ENCODE measurements at regions not wholly inside any gene's neighbourhood (a gene's known extent, or its start where the extent isn't known, plus 50 kb on each side); places are given as distances from the start of the nearest gene placed in this dataset.

- no peak for DNase-seq (ENCODE audit: low read depth in 4 of 4, low spot score in 3 of 4)
These were observed 806.3 kb downstream of the PDHA2 start for GRCh38 chr4:96646146-96646545.

GRCh38 chr4:96649536-96649935, 809.6 kb downstream of the PDHA2 start:
- DNase-seq (ENCODE audit: low read depth in 4 of 4, low spot score in 3 of 4) = no peak

GRCh38 chr4:96652158-96652557, 812.3 kb downstream of the PDHA2 start:
- no peak for DNase-seq (ENCODE audit: low read depth in 4 of 4, low spot score in 3 of 4)

GRCh38 chr4:96652821-96653220, 812.9 kb downstream of the PDHA2 start:
- DNase-seq (ENCODE audit: low read depth in 4 of 4, low spot score in 3 of 4) = no peak

GRCh38 chr4:96654045-96654444, 814.2 kb downstream of the PDHA2 start:
- no peak for DNase-seq (ENCODE audit: low read depth in 4 of 4, low spot score in 3 of 4)

GRCh38 chr4:96670381-96670780, 830.5 kb downstream of the PDHA2 start:
- no peak for DNase-seq (ENCODE audit: low read depth in 4 of 4, low spot score in 3 of 4)

GRCh38 chr4:96675416-96675815, 835.5 kb downstream of the PDHA2 start:
- DNase-seq (ENCODE audit: low read depth in 4 of 4, low spot score in 3 of 4) = no peak

GRCh38 chr4:96675896-96676295, 836.0 kb downstream of the PDHA2 start:
- no peak for DNase-seq (ENCODE audit: low read depth in 4 of 4, low spot score in 3 of 4)

GRCh38 chr4:96676754-96677435, 837.0 kb downstream of the PDHA2 start:
- DNase-seq (ENCODE audit: low read depth in 4 of 4, low spot score in 3 of 4) = no peak

GRCh38 chr4:96677499-96677898, 837.6 kb downstream of the PDHA2 start:
- no peak for DNase-seq (ENCODE audit: low read depth in 4 of 4, low spot score in 3 of 4)

GRCh38 chr4:96681218-96681617, 841.3 kb downstream of the PDHA2 start:
- no peak for DNase-seq (ENCODE audit: low read depth in 4 of 4, low spot score in 3 of 4)

- no peak for DNase-seq (ENCODE audit: low read depth in 4 of 4, low spot score in 3 of 4)
These were observed 845.8 kb downstream of the PDHA2 start for GRCh38 chr4:96685691-96686090.

- DNase-seq (ENCODE audit: low read depth in 4 of 4, low spot score in 3 of 4) = no peak
These were observed 851.6 kb downstream of the PDHA2 start for GRCh38 chr4:96691521-96691920.

- DNase-seq (ENCODE audit: low read depth in 4 of 4, low spot score in 3 of 4) = no peak
These were observed 858.9 kb downstream of the PDHA2 start for GRCh38 chr4:96698831-96699230.

- DNase-seq (ENCODE audit: low read depth in 4 of 4, low spot score in 3 of 4) = no peak
These were observed 863.4 kb downstream of the PDHA2 start for GRCh38 chr4:96703265-96703664.

GRCh38 chr4:96708766-96709165, 868.9 kb downstream of the PDHA2 start:
- DNase-seq (ENCODE audit: low read depth in 4 of 4, low spot score in 3 of 4) = no peak

GRCh38 chr4:96713271-96713850, 873.5 kb downstream of the PDHA2 start:
- no peak for DNase-seq (ENCODE audit: low read depth in 4 of 4, low spot score in 3 of 4)

GRCh38 chr4:96729641-96730040, 889.7 kb downstream of the PDHA2 start:
- DNase-seq (ENCODE audit: low read depth in 4 of 4, low spot score in 3 of 4) = no peak

GRCh38 chr4:96730432-96730831, 890.5 kb downstream of the PDHA2 start:
- no peak for DNase-seq (ENCODE audit: low read depth in 4 of 4, low spot score in 3 of 4)

GRCh38 chr4:96736352-96736889, 896.5 kb downstream of the PDHA2 start:
- DNase-seq (ENCODE audit: low read depth in 4 of 4, low spot score in 3 of 4) = no peak

GRCh38 chr4:96739101-96739500, 899.2 kb downstream of the PDHA2 start:
- no peak for DNase-seq (ENCODE audit: low read depth in 4 of 4, low spot score in 3 of 4)

GRCh38 chr4:96742332-96743014, 902.6 kb downstream of the PDHA2 start:
- DNase-seq (ENCODE audit: low read depth in 4 of 4, low spot score in 3 of 4) = no peak

Measured in left renal pelvis (tissue), 4 donors.